CD4-positive, alpha-beta T cell treated with Interleukin-12 subunit alpha and Interleukin-12 subunit beta, for 1 hour (primary cell): ENCODE measurements at regions not wholly inside any gene's neighbourhood (a gene's known extent, or its start where the extent isn't known, plus 50 kb on each side); places are given as distances from the start of the nearest gene placed in this dataset.
"Not testable (repeated sequence)": the region's sequence is repeated elsewhere in the genome, so short reads cannot be mapped to it uniquely, and the experiment has no call there.

Experiments
- DNase-seq: peaks from one replicate; pipeline ENCODE4 v3.0.0-alpha.2; 2020

GRCh38 chrX:150167482-150168324 lies 195.4 kb upstream of the MAMLD1 start:
- no peak for DNase-seq

- no peak for DNase-seq
Measured at GRCh38 chrX:150182161-150182560, 181.0 kb upstream of the MAMLD1 start.

- DNase-seq = no peak
Measured at GRCh38 chrX:150184491-150184890, 178.6 kb upstream of the MAMLD1 start.

- no peak for DNase-seq
Measured at GRCh38 chrX:150185766-150186165, 177.4 kb upstream of the MAMLD1 start.

- DNase-seq = no peak
Measured at GRCh38 chrX:150192816-150193215, 170.3 kb upstream of the MAMLD1 start.

GRCh38 chrX:150196285-150196684 lies 166.8 kb upstream of the MAMLD1 start:
- no peak for DNase-seq

GRCh38 chrX:150197388-150197787 lies 165.7 kb upstream of the MAMLD1 start:
- no peak for DNase-seq

GRCh38 chrX:150198776-150199175 lies 164.3 kb upstream of the MAMLD1 start:
- no peak for DNase-seq

- DNase-seq = no peak
Measured at GRCh38 chrX:150199181-150199580, 163.9 kb upstream of the MAMLD1 start.

GRCh38 chrX:150199803-150200202 lies 163.3 kb upstream of the MAMLD1 start:
- DNase-seq = no peak

- no peak for DNase-seq
Measured at GRCh38 chrX:150200361-150200760, 162.8 kb upstream of the MAMLD1 start.

- peak; percentile 3 for DNase-seq
Measured at GRCh38 chrX:150200820-150201287, 162.3 kb upstream of the MAMLD1 start.

- DNase-seq = no peak
Measured at GRCh38 chrX:150201391-150201790, 161.7 kb upstream of the MAMLD1 start.

GRCh38 chrX:150201841-150202240 lies 161.3 kb upstream of the MAMLD1 start:
- DNase-seq = no peak

GRCh38 chrX:150202641-150203247 lies 160.4 kb upstream of the MAMLD1 start:
- no peak for DNase-seq

- DNase-seq = no peak
Measured at GRCh38 chrX:150203248-150203645, 159.9 kb upstream of the MAMLD1 start.

GRCh38 chrX:150205011-150205410 lies 158.1 kb upstream of the MAMLD1 start:
- DNase-seq = no peak

- DNase-seq = no peak
Measured at GRCh38 chrX:150207733-150208132, 155.4 kb upstream of the MAMLD1 start.

GRCh38 chrX:150211988-150212387 lies 151.1 kb upstream of the MAMLD1 start:
- DNase-seq = no peak

- no peak for DNase-seq
Measured at GRCh38 chrX:150212672-150213480, 150.2 kb upstream of the MAMLD1 start.

- no peak for DNase-seq
Measured at GRCh38 chrX:150213481-150214030, 149.6 kb upstream of the MAMLD1 start.

- not testable (repeated sequence) for DNase-seq
Measured at GRCh38 chrX:150216000-150216399, 147.1 kb upstream of the MAMLD1 start.

- DNase-seq = no peak
Measured at GRCh38 chrX:150216716-150217115, 146.4 kb upstream of the MAMLD1 start.
